ENCODE measurements at regions not wholly inside any gene's neighbourhood (a gene's known extent, or its start where the extent isn't known, plus 50 kb on each side); places are given as distances from the start of the nearest gene placed in this dataset.

- no peak overlapping the region for H2BK12ac ChIP-seq (ENCODE audit: insufficient read length, low read depth, low read length)
- no peaks in the 10 kb centered on the region for H3K4me1 ChIP-seq (ENCODE audit: insufficient read depth, low read length)
- H3K4me2 ChIP-seq (ENCODE audit: insufficient read depth, insufficient read length, low read length) = no peak overlapping the region
- H3K4me3 Mint-ChIP-seq = no peak overlapping the region
- H3K27ac ChIP-seq (ENCODE audit: insufficient read length, low read depth, low read length) = no peak overlapping the region
- DNase-seq = no peak
- H3K36me3 Mint-ChIP-seq (ENCODE audit: insufficient read depth in 1 of 3, low read depth in 3 of 3) = peaks cover 0 to 4% (median 0%) of the 10 kb centered on the region in 3 experiments; a peak in 1 of 7 replicates
- no peaks in the 10 kb centered on the region for H3K4me1 Mint-ChIP-seq
- no peak overlapping the region for H4K8ac ChIP-seq (replicated peaks; ENCODE audit: insufficient read length, low read depth, low read length)
- no peak overlapping the region for H2BK120ac ChIP-seq (ENCODE audit: low read depth, low read length, poor library complexity, severe bottlenecking)
- TF ChIP-seq CTCF (conservative IDR thresholded peaks at IDR 0.05) = no peak
- H3K79me1 ChIP-seq (ENCODE audit: insufficient read depth, low read depth, low read length, poor library complexity, severe bottlenecking) = no peaks in the 10 kb centered on the region
- no peaks in the 10 kb centered on the region for H3K79me2 ChIP-seq (ENCODE audit: insufficient read depth, low read length)
- no peak overlapping the region for H3K4ac ChIP-seq (ENCODE audit: low read depth, low read length)
- H4K20me1 ChIP-seq (ENCODE audit: control insufficient read depth, insufficient read depth, insufficient read length) = no peaks in the 10 kb centered on the region
- no peak overlapping the region for H2BK15ac ChIP-seq (ENCODE audit: low read depth, low read length)
- H2BK20ac ChIP-seq (ENCODE audit: low read depth, low read length, poor library complexity, severe bottlenecking) = no peak overlapping the region
- no peak overlapping the region for H4K5ac ChIP-seq (ENCODE audit: insufficient read length, low read depth, low read length)
- no peak overlapping the region for H3K18ac ChIP-seq (ENCODE audit: insufficient read length, low read depth, low read length)
- peaks cover 6% of the 10 kb centered on the region; the same call in 1 of the 2 replicates for H3K27me3 Mint-ChIP-seq (ENCODE audit: low read depth)
- H3K14ac ChIP-seq (ENCODE audit: insufficient read depth, low read length) = no peak overlapping the region
- no peak overlapping the region for H3K27ac Mint-ChIP-seq
- H2AFZ ChIP-seq (ENCODE audit: low read length) = no peak overlapping the region
- 100% methylated on average over 2 of the region's 7 CpGs for WGBS (ENCODE audit: extremely low coverage, insufficient read length, low lambda C conversion rate)
- no peak overlapping the region for H4K91ac ChIP-seq (ENCODE audit: insufficient read length, low read depth, low read length)
- H3K9me3 ChIP-seq (ENCODE audit: control insufficient read depth, low read depth, low read length) = no peaks in the 10 kb centered on the region
- H2BK5ac ChIP-seq (ENCODE audit: insufficient read length, low read length) = no peak overlapping the region
- no peaks in the 10 kb centered on the region for H3K23me2 ChIP-seq (ENCODE audit: insufficient read length, low read depth, low read length, poor library complexity, severe bottlenecking)
- H3T11ph ChIP-seq (ENCODE audit: low read length) = no peak overlapping the region
- no peaks in the 10 kb centered on the region for H3K27me3 ChIP-seq (ENCODE audit: insufficient read depth, low read length)
- no peak overlapping the region for H2AK5ac ChIP-seq (ENCODE audit: insufficient read length, low read length)
- H3K9me3 Mint-ChIP-seq = peaks cover 4 to 5% of the 10 kb centered on the region in 2 experiments; a peak in 3 of 5 replicates
- no peak overlapping the region for H3K56ac ChIP-seq (ENCODE audit: insufficient read length, low read depth, low read length)
- no peak overlapping the region for H3K23ac ChIP-seq (ENCODE audit: insufficient read length, low read depth, low read length)
- no peak overlapping the region for H3K9ac ChIP-seq (ENCODE audit: extremely low read depth, insufficient read length, low read length)
These were observed 156.4 kb downstream of the TENT4A start for GRCh38 chr5:6869677-6870076.

All from H9 (cell line).